Esophagus muscularis mucosa (tissue), 4 donors: ENCODE measurements at regions not wholly inside any gene's neighbourhood (a gene's known extent, or its start where the extent isn't known, plus 50 kb on each side); places are given as distances from the start of the nearest gene placed in this dataset.

Experiments used
- DNase-seq: peaks from one replicate; pipeline ENCODE4 v3.0.0-alpha.2; 2017; ENCODE audit errors: extremely low spot score
- H3K27ac ChIP-seq, 4 donors: fragments of 200-600 bp; sonication (generic); replicated peaks in 1 of 4; 1 replicate in 3 of 4; 2 replicates in 1 of 4; pipeline ENCODE4 v1.5.1; 2016 to 2019; ENCODE audit warnings: mild to moderate bottlenecking in 1 of 4
- H3K27me3 ChIP-seq, 4 donors: fragments of 200-600 bp; sonication (generic); one replicate each; pipeline versions ENCODE4 v1.5.1 to v1.6.0; 2016 to 2019
- H3K36me3 ChIP-seq, 4 donors: fragments of 200-600 bp; sonication (generic); one replicate each; pipeline ENCODE4 v1.5.1; 2016 to 2019
- H3K4me1 ChIP-seq, 4 donors: fragments of 200-600 bp; sonication (generic); one replicate each; pipeline ENCODE4 v1.5.1; 2016 to 2019
- H3K4me3 ChIP-seq, 4 donors: fragments of 200-600 bp; sonication (generic); 1 replicate in 2 of 4; 2 replicates in 2 of 4; pipeline ENCODE4 v1.5.1; 2016 to 2019; ENCODE audit warnings: mild to moderate bottlenecking in 4 of 4, moderate library complexity in 1 of 4
- H3K9me3 ChIP-seq, 4 donors: fragments of 200-600 bp; sonication (generic); 1 replicate in 3 of 4; 2 replicates in 1 of 4; pipeline ENCODE4 v1.5.1; 2016 to 2019
- EP300 ChIP-seq: sonication (generic); formaldehyde crosslinking; IDR thresholded peaks from one replicate; pipeline ENCODE4 v1.6.1; 2017; ENCODE audit warnings: antibody characterized with exemption
- POLR2A ChIP-seq: fragments of 450-650 bp; IDR thresholded peaks from one replicate; pipeline ENCODE4 v1.6.1; 2017; ENCODE audit warnings: antibody characterized with exemption, moderate library complexity, mild to moderate bottlenecking, low read depth
- POLR2AphosphoS5 ChIP-seq, 2 donors: sonication (generic); formaldehyde crosslinking; IDR thresholded peaks; one replicate each; pipeline ENCODE4 v1.6.1; 2017; ENCODE audit warnings: antibody characterized with exemption in 2 of 2
- WGBS: methylation state at CpG from one replicate; pipeline ENCODE4 v1.1.5; 2018; 5-methylcytosine and 5-hydroxymethylcytosine counted together
- intact Hi-C: fragments of 100-400 bp; cut with DNase I; formaldehyde crosslinking; loops from one replicate; pipeline ENCODE4 v1.15.1; 2023
- TF ChIP-seq, protein P1 (sequence below), 3 experiments: fragments of 200-600 bp in 2 of 3; fragments of 450-650 bp in 1 of 3; sonication (generic) in 2 of 3; IDR thresholded peaks; one replicate each; pipeline ENCODE4 v1.5.1; 2017 to 2019; ENCODE audit warnings: antibody characterized with exemption in 3 of 3, mild to moderate bottlenecking in 2 of 3, moderate library complexity in 1 of 3

- Histone ChIP-seq H3K4me1 (peaks cover 0 to 4% (median 0%) of the 10 kb centered on the region in 4 donors), H3K36me3 (no peaks in the 10 kb centered on the region), H3K9me3 (peaks cover 0 to 13% (median 6%) of the 10 kb centered on the region in 4 donors), H3K27me3 (peaks cover 0 to 48% (median 0%) of the 10 kb centered on the region in 4 donors), H3K27ac (no peak overlapping the region), H3K4me3 (no peak overlapping the region)
- intact Hi-C loops, result no loop called here
- no peak for DNase-seq
- WGBS, result 74% methylated on average over 19 of the region's 27 CpGs
- no peak for TF ChIP-seq EP300
- TF ChIP-seq, protein P1, sequence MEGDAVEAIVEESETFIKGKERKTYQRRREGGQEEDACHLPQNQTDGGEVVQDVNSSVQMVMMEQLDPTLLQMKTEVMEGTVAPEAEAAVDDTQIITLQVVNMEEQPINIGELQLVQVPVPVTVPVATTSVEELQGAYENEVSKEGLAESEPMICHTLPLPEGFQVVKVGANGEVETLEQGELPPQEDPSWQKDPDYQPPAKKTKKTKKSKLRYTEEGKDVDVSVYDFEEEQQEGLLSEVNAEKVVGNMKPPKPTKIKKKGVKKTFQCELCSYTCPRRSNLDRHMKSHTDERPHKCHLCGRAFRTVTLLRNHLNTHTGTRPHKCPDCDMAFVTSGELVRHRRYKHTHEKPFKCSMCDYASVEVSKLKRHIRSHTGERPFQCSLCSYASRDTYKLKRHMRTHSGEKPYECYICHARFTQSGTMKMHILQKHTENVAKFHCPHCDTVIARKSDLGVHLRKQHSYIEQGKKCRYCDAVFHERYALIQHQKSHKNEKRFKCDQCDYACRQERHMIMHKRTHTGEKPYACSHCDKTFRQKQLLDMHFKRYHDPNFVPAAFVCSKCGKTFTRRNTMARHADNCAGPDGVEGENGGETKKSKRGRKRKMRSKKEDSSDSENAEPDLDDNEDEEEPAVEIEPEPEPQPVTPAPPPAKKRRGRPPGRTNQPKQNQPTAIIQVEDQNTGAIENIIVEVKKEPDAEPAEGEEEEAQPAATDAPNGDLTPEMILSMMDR (IDR thresholded peaks at IDR 0.05), result no peak
- no peak for TF ChIP-seq POLR2A
- TF ChIP-seq POLR2AphosphoS5 (IDR thresholded peaks at IDR 0.05), result no peak
These were observed 111.4 kb downstream of the SIK1 start for GRCh38 chr21:43315244-43316137.

DNA sequence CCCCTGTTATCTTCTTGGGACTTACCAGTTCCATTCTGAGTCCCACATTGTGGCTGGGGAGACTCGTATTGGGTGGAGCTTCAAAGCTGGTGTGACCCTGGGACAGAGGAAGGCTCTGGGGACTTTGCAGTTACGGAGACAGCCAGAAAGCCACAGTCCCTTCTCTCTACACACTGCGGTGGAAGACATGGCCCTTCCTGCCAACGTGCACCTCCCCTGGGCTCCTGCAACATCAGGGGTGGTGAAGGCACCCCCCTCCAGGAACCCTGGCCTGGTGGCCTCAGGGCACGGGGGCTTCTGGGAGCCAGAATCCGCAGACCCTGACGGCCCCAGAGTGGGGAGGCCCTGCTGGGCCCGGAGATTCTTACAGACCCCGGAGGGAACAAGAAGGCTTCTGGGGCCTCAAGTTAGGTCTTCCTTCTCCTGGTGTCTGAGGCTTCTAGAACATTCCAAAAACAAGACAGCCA, 113.0 kb downstream of the SIK1 start:
- no peak overlapping the region for H3K4me3 ChIP-seq
- intact Hi-C loops, result no loop called here
- peaks cover 0 to 47% (median 0%) of the 10 kb centered on the region in 4 donors for H3K27me3 ChIP-seq
- H3K36me3 ChIP-seq, result no peaks in the 10 kb centered on the region
- peaks cover 0 to 2% (median 0%) of the 10 kb centered on the region in 4 donors for H3K4me1 ChIP-seq
- peaks cover 0 to 13% (median 8%) of the 10 kb centered on the region in 4 donors for H3K9me3 ChIP-seq
- 83% methylated on average over 9 of the region's 9 CpGs for WGBS
- DNase-seq, result no peak
- H3K27ac ChIP-seq, result no peak overlapping the region
- TF ChIP-seq EP300 (no peak), POLR2AphosphoS5 (IDR thresholded peaks at IDR 0.05) (no peak), POLR2A (no peak)
- TF ChIP-seq, protein P1 (IDR thresholded peaks at IDR 0.05), result no peak

GRCh38 chr21:43313221-43313938, 113.6 kb downstream of the SIK1 start:
- H3K27me3 ChIP-seq, result peaks cover 0 to 47% (median 0%) of the 10 kb centered on the region in 4 donors
- H3K4me1 ChIP-seq, result no peaks in the 10 kb centered on the region
- TF ChIP-seq EP300 (no peak), POLR2AphosphoS5 (IDR thresholded peaks at IDR 0.05) (no peak), POLR2A (no peak)
- TF ChIP-seq, protein P1 (IDR thresholded peaks at IDR 0.05), result no peak
- peaks cover 0 to 13% (median 8%) of the 10 kb centered on the region in 4 donors for H3K9me3 ChIP-seq
- no peaks in the 10 kb centered on the region for H3K36me3 ChIP-seq
- no peak for DNase-seq
- H3K27ac ChIP-seq, result no peak overlapping the region
- intact Hi-C loops, result no loop called here
- 78% methylated on average over 19 of the region's 20 CpGs for WGBS
- no peak overlapping the region for H3K4me3 ChIP-seq

- Histone ChIP-seq H3K36me3 (no peaks in the 10 kb centered on the region), H3K4me3 (no peak overlapping the region), H3K27ac (no peak overlapping the region), H3K9me3 (peaks cover 0 to 9% (median 4%) of the 10 kb centered on the region in 4 donors), H3K27me3 (peaks cover 0 to 44% (median 0%) of the 10 kb centered on the region in 4 donors), H3K4me1 (no peaks in the 10 kb centered on the region)
- intact Hi-C loops, result no loop called here
- TF ChIP-seq EP300 (no peak), POLR2AphosphoS5 (IDR thresholded peaks at IDR 0.05) (no peak), POLR2A (no peak)
- TF ChIP-seq, protein P1 (IDR thresholded peaks at IDR 0.05), result no peak
- no peak for DNase-seq
- WGBS, result 83% methylated on average over 6 of the region's 6 CpGs
These were observed 114.2 kb downstream of the SIK1 start for GRCh38 chr21:43312751-43313169.
